Progenitor cell of endocrine pancreas (in vitro differentiated cells): ENCODE measurements at regions not wholly inside any gene's neighbourhood (a gene's known extent, or its start where the extent isn't known, plus 50 kb on each side); places are given as distances from the start of the nearest gene placed in this dataset.

ENCODE experiments used
- DNase-seq: peaks from one replicate; pipeline ENCODE4 v3.0.0; 2021; ENCODE audit warnings: low spot score; ENCODE audit not compliant: unreplicated experiment
- H3K27ac Mint-ChIP-seq: 2 replicates; pipeline ENCODE4 v1.8.0; 2021; ENCODE audit warnings: mild to moderate bottlenecking, moderate library complexity, mixed read lengths
- H3K27me3 Mint-ChIP-seq: 2 replicates; pipeline ENCODE4 v1.8.0; 2021; ENCODE audit warnings: mixed read lengths
- H3K36me3 Mint-ChIP-seq: 2 replicates; pipeline ENCODE4 v1.8.0; 2022; ENCODE audit warnings: mixed read lengths; ENCODE audit not compliant: insufficient read depth
- H3K4me1 Mint-ChIP-seq: 2 replicates; pipeline ENCODE4 v1.8.0; 2021; ENCODE audit warnings: low read depth, mixed read lengths
- H3K4me3 Mint-ChIP-seq: 2 replicates; pipeline ENCODE4 v1.8.0; 2021; ENCODE audit warnings: low read depth, mild to moderate bottlenecking, moderate library complexity, mixed read lengths
- H3K9me3 Mint-ChIP-seq: 2 replicates; pipeline ENCODE4 v1.8.0; 2021; ENCODE audit warnings: low read depth, mixed read lengths
- TF ChIP-seq, protein P1 (sequence below): fragments of 200-600 bp; sonication (generic); IDR thresholded peaks from one replicate; pipeline ENCODE4 v1.5.0; 2021; ENCODE audit warnings: antibody characterized with exemption, mild to moderate bottlenecking; ENCODE audit not compliant: unreplicated experiment

DNA sequence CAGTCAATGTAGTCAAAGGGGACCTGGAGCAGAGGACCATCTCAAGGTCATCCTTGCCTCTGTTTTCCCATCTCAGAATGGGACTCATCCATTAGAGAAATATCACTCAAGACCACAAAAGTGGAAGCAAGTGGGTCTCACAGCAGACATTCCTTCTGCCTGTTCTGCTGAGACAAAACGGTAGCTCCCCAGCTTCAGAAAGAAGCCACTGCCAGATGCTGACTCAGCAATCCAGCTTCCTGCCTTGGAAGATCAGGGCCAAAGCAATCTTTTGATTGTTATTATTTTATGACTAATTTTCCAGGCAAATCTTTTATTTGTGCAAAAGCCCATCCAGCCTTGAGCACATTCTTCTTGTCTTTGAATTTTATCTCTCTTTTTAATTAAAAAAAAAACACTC is 86.8 kb downstream of the CCT6B start:
- H3K27ac Mint-ChIP-seq: no peak overlapping the region
- TF ChIP-seq, protein P1, sequence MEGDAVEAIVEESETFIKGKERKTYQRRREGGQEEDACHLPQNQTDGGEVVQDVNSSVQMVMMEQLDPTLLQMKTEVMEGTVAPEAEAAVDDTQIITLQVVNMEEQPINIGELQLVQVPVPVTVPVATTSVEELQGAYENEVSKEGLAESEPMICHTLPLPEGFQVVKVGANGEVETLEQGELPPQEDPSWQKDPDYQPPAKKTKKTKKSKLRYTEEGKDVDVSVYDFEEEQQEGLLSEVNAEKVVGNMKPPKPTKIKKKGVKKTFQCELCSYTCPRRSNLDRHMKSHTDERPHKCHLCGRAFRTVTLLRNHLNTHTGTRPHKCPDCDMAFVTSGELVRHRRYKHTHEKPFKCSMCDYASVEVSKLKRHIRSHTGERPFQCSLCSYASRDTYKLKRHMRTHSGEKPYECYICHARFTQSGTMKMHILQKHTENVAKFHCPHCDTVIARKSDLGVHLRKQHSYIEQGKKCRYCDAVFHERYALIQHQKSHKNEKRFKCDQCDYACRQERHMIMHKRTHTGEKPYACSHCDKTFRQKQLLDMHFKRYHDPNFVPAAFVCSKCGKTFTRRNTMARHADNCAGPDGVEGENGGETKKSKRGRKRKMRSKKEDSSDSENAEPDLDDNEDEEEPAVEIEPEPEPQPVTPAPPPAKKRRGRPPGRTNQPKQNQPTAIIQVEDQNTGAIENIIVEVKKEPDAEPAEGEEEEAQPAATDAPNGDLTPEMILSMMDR: no peak
- no peak for DNase-seq
- H3K4me1 Mint-ChIP-seq: no peaks in the 10 kb centered on the region
- H3K36me3 Mint-ChIP-seq: no peaks in the 10 kb centered on the region
- no peak overlapping the region for H3K4me3 Mint-ChIP-seq
- H3K9me3 Mint-ChIP-seq: peaks cover 7% of the 10 kb centered on the region
- H3K27me3 Mint-ChIP-seq: peaks cover 3% of the 10 kb centered on the region

DNA sequence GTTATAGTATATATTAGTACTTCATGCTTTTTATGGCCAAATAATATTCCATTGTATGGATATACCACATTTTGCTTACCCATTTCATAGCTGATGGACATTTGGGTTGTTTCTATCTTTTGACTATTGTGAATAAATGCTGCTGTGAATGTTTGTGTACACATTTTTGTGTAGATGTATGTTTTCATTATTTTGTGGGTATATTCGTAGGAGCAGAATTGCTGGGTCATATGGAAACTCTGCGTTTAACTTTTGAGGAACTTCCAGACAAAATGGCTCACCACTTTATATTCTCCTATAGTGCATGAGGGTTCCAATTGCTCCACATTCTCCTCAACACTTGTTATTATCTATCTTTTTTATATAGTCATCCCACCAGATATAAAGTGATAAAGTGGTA is 88.6 kb downstream of the CCT6B start:
- no peak for DNase-seq
- TF ChIP-seq, protein P1: no peak
- peaks cover 11% of the 10 kb centered on the region for H3K9me3 Mint-ChIP-seq
- H3K27me3 Mint-ChIP-seq: peaks cover 3% of the 10 kb centered on the region
- H3K4me1 Mint-ChIP-seq: no peaks in the 10 kb centered on the region
- H3K36me3 Mint-ChIP-seq: no peaks in the 10 kb centered on the region
- H3K27ac Mint-ChIP-seq: no peak overlapping the region
- no peak overlapping the region for H3K4me3 Mint-ChIP-seq

DNA sequence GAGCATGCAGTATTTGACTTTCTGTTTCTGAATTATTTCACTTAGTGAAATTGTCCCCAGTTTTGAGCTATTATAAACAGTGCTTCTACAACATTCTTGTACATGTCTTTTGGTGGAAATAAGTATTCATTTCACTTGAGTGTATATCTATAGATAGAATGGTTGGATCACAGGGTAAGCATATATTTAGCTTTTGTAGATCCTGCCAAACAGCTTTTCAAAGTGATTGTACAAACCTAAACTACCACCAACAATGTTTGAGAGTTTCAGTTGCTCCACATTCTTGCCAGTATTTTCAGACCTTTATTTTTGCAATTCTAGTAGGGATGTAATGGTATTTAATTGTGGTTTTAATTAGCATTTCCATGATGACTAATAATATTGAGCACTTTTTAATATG is 91.6 kb downstream of the CCT6B start:
- Mint-ChIP-seq H3K27me3 (no peaks in the 10 kb centered on the region), H3K36me3 (no peaks in the 10 kb centered on the region), H3K9me3 (peaks cover 11% of the 10 kb centered on the region), H3K27ac (no peak overlapping the region), H3K4me1 (no peaks in the 10 kb centered on the region), H3K4me3 (no peak overlapping the region)
- no peak for DNase-seq
- TF ChIP-seq, protein P1: no peak

DNA sequence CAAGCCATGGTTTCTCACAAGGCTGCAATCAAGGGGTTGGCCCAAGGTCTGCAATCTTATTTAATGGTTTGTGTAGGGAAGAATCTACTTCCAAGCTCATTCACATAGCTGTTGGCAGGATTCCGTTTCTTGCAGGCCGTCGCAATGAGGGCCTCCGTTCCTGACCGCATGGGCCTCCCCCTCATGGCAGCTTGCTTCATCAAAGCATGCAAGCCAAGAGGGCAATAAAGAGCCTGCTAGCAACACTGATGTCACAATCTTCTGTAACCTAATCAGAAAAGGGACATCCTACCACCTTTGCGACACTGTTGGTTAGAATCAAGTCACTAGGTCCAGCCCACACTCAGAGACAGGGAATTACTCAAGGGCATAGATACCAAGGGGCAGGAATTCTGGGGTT is 95.5 kb downstream of the CCT6B start:
- Mint-ChIP-seq H3K27me3 (no peaks in the 10 kb centered on the region), H3K9me3 (peaks cover 4% of the 10 kb centered on the region), H3K27ac (no peak overlapping the region), H3K36me3 (no peaks in the 10 kb centered on the region), H3K4me3 (no peak overlapping the region), H3K4me1 (no peaks in the 10 kb centered on the region)
- DNase-seq: no peak
- TF ChIP-seq, protein P1: no peak

DNA sequence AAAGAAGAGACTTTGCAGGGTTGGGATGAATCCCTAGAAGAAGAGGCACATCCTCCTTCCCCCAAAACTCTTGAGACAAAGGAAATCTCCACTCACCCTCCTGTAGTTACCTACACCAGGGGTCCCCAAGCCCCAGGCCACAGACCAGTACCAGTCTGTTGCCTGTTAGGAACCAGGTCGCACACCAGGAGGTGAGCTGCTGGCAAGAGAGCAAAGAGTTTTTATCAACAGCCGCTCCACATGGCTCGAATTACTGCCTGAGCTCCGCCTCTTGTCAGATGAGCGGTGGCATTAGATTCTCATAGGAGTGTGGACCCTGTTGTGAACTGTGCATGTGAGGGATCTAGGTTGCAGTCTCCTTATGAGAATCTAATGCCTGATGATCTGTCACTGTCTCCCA is 98.9 kb downstream of the CCT6B start:
- Mint-ChIP-seq H3K4me1 (no peaks in the 10 kb centered on the region), H3K36me3 (no peaks in the 10 kb centered on the region), H3K27ac (no peak overlapping the region), H3K4me3 (no peak overlapping the region), H3K27me3 (peaks cover 4% of the 10 kb centered on the region), H3K9me3 (no peaks in the 10 kb centered on the region)
- no peak for DNase-seq
- TF ChIP-seq, protein P1: no peak
